Stimulated activated naive B cell treated with anti-CD40 and anti-IgM and Interleukin-4, amounts not matched to agents 10 μg/mL and 1 μg/mL and 100 μg/mL, for 72 hours (primary cell): ENCODE measurements at regions not wholly inside any gene's neighbourhood (a gene's known extent, or its start where the extent isn't known, plus 50 kb on each side); places are given as distances from the start of the nearest gene placed in this dataset.

Experiments used
- ATAC-seq, 2 donors: fragments of 150-1000 bp; cut with Tn5 transposase; replicated peaks; 2 replicates each; pipeline ENCODE4 v1.10.0; 2021; ENCODE audit warnings: moderate library complexity in 1 of 2
- DNase-seq: peaks from one replicate; pipeline ENCODE4 v3.0.0; 2021
- H3K27ac Mint-ChIP-seq: one replicate; pipeline ENCODE4 v1.8.0; 2022; ENCODE audit warnings: mild to moderate bottlenecking, mixed read lengths
- H3K27me3 Mint-ChIP-seq, 2 donors: one replicate each; pipeline ENCODE4 v1.8.0; 2022; ENCODE audit warnings: mixed read lengths in 2 of 2
- H3K36me3 Mint-ChIP-seq, 2 donors: one replicate each; pipeline ENCODE4 v1.8.0; 2022; ENCODE audit warnings: mixed read lengths in 2 of 2, mild to moderate bottlenecking in 1 of 2
- H3K4me1 Mint-ChIP-seq, 2 donors: one replicate each; pipeline ENCODE4 v1.8.0; 2022; ENCODE audit warnings: mixed read lengths in 2 of 2, mild to moderate bottlenecking in 1 of 2
- H3K4me3 Mint-ChIP-seq, 2 donors: one replicate each; pipeline ENCODE4 v1.8.0; 2022; ENCODE audit warnings: mild to moderate bottlenecking in 2 of 2, mixed read lengths in 2 of 2, moderate library complexity in 1 of 2
- H3K9me3 Mint-ChIP-seq, 2 donors: one replicate each; pipeline ENCODE4 v1.8.0; 2022; ENCODE audit warnings: mixed read lengths in 2 of 2, mild to moderate bottlenecking in 1 of 2

DNA sequence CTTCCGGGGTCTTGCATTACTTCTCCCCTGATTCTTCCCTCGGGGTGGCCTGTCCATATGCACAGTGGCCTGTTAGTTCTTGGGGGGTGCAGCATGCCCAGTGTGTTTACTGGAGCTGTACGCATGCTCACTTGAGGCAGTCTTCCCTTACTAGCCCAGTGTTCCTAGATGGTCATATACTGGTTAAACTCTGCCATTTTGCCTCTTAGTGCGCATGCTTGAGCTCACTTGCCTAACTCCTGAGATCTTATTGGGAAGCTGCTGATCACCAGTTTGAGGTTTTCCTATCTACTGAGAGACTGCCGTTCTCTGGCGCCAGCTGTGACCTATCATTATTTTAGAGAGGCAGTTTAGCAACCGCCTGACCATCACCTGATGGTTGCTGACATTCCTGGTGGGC, 571.2 kb downstream of the ADCYAP1 start:
- ATAC-seq (no peak), DNase-seq (no peak)
- H3K27me3 Mint-ChIP-seq: no peaks in the 10 kb centered on the region
- no peaks in the 10 kb centered on the region for H3K36me3 Mint-ChIP-seq
- no peaks in the 10 kb centered on the region for H3K4me1 Mint-ChIP-seq
- no peaks in the 10 kb centered on the region for H3K9me3 Mint-ChIP-seq
- H3K27ac Mint-ChIP-seq: no peak overlapping the region
- H3K4me3 Mint-ChIP-seq: no peak overlapping the region

DNA sequence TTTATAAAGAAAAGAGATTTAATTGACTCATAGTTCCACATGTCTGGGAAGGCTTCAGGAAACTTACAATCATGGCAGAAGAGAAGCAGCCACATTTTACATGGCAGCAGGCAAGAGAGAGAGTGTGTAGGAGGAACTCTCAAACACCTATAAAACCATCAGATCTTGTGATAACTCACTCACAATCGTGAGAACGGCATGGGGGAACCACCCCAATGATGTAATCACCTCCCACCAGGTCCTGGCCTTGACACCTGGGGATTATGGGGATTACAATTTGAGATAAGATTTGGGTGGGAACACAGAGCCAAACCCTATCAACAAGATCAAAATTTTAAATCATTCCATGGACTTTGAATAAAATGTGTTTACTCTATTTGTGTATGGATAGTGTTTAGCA, 575.6 kb downstream of the ADCYAP1 start:
- Mint-ChIP-seq H3K4me1 (no peaks in the 10 kb centered on the region), H3K36me3 (no peaks in the 10 kb centered on the region), H3K4me3 (no peak overlapping the region), H3K9me3 (no peaks in the 10 kb centered on the region), H3K27ac (no peak overlapping the region), H3K27me3 (no peaks in the 10 kb centered on the region)
- DNase-seq (no peak), ATAC-seq (no peak)

DNA sequence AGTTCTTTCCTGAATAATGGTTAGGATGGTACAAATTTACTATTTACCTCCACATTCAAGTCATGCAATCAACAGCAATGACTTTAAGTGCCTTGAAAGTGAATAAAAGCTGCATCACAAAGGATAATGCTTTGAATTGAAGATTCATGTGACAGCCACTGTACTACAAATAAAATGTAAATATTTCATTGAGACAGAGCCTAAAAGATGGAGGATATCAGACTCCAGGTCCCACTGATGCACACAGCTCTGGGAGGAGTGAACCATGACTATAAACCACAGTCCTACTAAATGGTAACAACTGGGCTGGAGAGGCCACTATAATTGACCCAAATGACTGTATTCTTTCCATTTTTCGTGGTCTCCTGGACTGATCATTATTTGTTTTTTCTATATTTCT, 576.9 kb downstream of the ADCYAP1 start:
- ATAC-seq (no peak), DNase-seq (no peak)
- Mint-ChIP-seq H3K9me3 (no peaks in the 10 kb centered on the region), H3K27ac (no peak overlapping the region), H3K4me1 (no peaks in the 10 kb centered on the region), H3K27me3 (no peaks in the 10 kb centered on the region), H3K4me3 (no peak overlapping the region), H3K36me3 (no peaks in the 10 kb centered on the region)

DNA sequence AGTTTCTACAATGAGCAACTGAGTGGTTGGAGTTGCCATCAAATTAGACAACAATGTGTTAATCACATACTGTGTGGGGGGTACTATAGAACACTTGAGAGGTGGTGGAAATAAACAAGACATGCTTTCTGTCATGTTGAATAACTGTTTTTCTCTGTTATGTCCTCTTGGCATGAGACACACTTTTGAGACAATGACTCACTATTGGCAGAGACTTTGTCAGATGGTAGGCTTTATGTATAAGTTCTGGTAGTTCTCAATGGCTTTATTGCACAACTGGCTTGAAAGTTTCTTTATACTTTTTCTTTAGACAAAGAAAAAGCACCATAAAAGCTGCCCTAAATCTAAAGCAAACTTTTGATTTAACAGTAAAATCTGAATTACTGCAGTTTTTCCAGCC, 578.7 kb downstream of the ADCYAP1 start:
- Mint-ChIP-seq H3K36me3 (no peaks in the 10 kb centered on the region), H3K4me1 (no peaks in the 10 kb centered on the region), H3K9me3 (no peaks in the 10 kb centered on the region), H3K27ac (no peak overlapping the region), H3K4me3 (no peak overlapping the region), H3K27me3 (no peaks in the 10 kb centered on the region)
- ATAC-seq (no peak), DNase-seq (no peak)

DNA sequence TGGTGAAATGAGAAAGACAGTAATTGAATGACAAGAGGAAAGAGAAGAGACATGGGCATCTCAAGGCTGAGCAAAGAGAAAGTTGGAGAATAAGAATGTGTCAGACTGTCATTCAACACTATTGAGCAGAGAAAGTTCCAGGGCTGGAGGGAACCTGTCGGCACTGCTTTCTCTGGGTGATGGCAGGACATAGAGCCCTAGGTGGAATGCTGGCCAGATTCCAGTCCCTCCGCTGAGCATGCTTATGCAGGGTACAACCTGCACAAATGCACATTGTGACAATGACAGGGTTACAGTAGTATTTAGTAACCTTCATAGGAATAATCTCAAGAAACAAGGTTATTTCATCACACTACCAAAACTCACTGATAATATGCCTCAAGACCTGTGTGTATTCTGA, 582.8 kb downstream of the ADCYAP1 start:
- Mint-ChIP-seq H3K4me1 (no peaks in the 10 kb centered on the region), H3K36me3 (no peaks in the 10 kb centered on the region), H3K27me3 (no peaks in the 10 kb centered on the region), H3K4me3 (no peak overlapping the region), H3K9me3 (peaks cover 0 to 11% of the 10 kb centered on the region in 2 donors), H3K27ac (no peak overlapping the region)
- no peak for ATAC-seq
- no peak for DNase-seq

DNA sequence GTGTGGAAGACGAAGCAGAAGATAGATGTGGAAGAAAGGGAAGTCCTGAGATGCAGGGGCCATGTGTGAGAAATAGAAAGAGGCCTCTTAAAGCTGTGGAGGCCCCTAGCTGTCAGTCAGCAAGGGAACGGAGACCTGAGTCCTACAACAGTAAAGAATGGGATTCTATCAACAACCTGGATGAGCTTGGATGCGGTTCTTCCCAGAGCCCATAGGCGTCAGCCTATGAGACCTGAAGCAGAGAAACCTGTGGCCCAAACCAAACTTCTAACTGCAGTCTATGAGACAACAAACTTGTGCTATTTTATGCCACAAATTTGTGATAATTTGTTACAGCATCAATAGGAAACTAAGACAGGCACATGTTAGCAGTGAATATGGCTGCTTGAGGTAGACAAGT, 583.7 kb downstream of the ADCYAP1 start:
- DNase-seq: no peak
- no peak overlapping the region for H3K4me3 Mint-ChIP-seq
- H3K27ac Mint-ChIP-seq: no peak overlapping the region
- no peaks in the 10 kb centered on the region for H3K27me3 Mint-ChIP-seq
- H3K9me3 Mint-ChIP-seq: peaks cover 0 to 14% of the 10 kb centered on the region in 2 donors
- ATAC-seq: no peak
- no peaks in the 10 kb centered on the region for H3K36me3 Mint-ChIP-seq
- H3K4me1 Mint-ChIP-seq: no peaks in the 10 kb centered on the region

DNA sequence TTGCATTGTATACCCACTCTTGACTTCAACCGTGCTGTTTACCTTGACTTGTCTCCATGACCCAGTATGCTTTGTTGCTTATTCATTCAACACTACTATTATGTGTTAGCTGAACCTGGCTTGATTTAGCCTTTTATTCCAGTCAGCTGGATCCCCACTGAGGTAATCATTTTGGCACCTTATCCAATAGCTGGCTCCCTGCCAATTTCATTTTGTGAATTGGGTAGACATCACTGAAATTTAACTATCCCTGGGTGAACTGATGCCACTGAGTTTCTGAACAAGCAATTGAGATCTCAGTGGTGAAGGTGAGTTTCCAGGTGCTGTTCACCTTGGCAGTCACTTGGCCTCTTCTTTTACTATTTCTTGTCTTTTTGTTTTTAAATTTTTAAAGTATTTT, 584.3 kb downstream of the ADCYAP1 start:
- peaks cover 0 to 14% of the 10 kb centered on the region in 2 donors for H3K9me3 Mint-ChIP-seq
- H3K4me3 Mint-ChIP-seq: no peak overlapping the region
- no peaks in the 10 kb centered on the region for H3K27me3 Mint-ChIP-seq
- H3K27ac Mint-ChIP-seq: no peak overlapping the region
- ATAC-seq: no peak
- no peaks in the 10 kb centered on the region for H3K36me3 Mint-ChIP-seq
- no peak for DNase-seq
- H3K4me1 Mint-ChIP-seq: no peaks in the 10 kb centered on the region

DNA sequence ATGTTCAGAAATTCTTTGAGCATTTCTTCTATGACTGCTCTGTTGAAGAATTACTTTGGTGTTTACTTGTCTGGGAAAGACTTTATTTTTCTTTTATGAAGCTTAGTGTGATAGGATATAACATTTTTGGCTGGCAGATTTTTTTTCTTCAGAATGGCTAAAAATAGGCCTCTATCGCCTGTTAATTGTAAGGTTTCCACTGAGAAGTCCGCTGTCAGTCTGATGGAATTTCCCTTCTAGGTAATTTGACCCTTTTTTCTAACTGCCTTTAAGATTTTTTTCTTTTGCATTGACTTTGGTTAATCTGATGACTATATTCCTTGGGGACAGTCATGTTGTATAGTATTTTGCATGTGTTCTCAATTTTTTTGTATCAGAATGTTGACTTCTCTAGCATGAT, 590.7 kb downstream of the ADCYAP1 start:
- DNase-seq (no peak), ATAC-seq (no peak)
- Mint-ChIP-seq H3K27me3 (no peaks in the 10 kb centered on the region), H3K36me3 (peaks cover 0 to 4% of the 10 kb centered on the region in 2 donors), H3K27ac (no peak overlapping the region), H3K4me1 (no peaks in the 10 kb centered on the region), H3K9me3 (peaks cover 5 to 32% of the 10 kb centered on the region in 2 donors), H3K4me3 (no peak overlapping the region)

DNA sequence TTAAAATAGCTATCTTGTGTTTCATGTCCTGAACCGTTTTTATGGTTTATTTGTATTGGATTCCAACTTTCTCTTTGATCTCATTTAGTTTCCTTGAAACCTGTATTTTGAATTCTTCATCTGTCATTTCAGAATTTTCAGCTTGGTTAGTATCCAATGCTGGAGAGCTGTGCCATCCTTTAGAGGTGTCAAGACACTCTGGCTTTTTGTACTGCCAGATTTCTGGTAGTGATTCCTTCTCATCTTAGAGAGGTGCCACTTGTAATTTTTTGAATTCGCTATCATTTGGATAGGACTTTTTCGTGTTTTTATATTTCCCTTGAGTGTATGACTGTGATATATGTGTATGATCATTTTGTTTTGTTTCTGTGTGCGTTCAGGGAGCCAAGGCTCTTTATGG, 591.4 kb downstream of the ADCYAP1 start:
- no peaks in the 10 kb centered on the region for H3K27me3 Mint-ChIP-seq
- H3K9me3 Mint-ChIP-seq: peaks cover 5 to 30% of the 10 kb centered on the region in 2 donors
- ATAC-seq (no peak), DNase-seq (no peak)
- no peaks in the 10 kb centered on the region for H3K4me1 Mint-ChIP-seq
- no peak overlapping the region for H3K4me3 Mint-ChIP-seq
- H3K36me3 Mint-ChIP-seq: peaks cover 0 to 4% of the 10 kb centered on the region in 2 donors
- H3K27ac Mint-ChIP-seq: no peak overlapping the region

DNA sequence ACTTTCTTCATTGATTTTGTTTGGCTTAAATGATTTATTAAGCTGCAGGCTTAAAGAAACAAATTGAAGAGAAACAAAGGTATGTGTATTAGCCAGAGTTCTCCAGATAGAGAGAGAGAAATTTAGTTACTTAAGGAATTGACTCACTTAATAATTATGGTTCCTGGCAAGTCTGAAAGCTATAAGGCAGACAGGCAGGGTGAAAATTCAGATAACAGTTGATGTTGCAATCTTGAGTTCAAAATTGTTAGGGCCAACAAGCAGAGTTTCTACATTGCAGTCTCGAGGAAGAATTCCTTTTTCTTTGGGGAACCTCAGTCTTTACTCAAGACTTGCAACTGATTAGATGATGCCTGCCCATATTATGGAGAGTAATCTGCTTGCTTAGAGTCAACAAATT, 593.5 kb downstream of the ADCYAP1 start:
- no peaks in the 10 kb centered on the region for H3K27me3 Mint-ChIP-seq
- no peaks in the 10 kb centered on the region for H3K4me1 Mint-ChIP-seq
- ATAC-seq: no peak
- peaks cover 5 to 20% of the 10 kb centered on the region in 2 donors for H3K9me3 Mint-ChIP-seq
- H3K27ac Mint-ChIP-seq: no peak overlapping the region
- no peak overlapping the region for H3K4me3 Mint-ChIP-seq
- DNase-seq: no peak
- H3K36me3 Mint-ChIP-seq: peaks cover 0 to 4% of the 10 kb centered on the region in 2 donors

DNA sequence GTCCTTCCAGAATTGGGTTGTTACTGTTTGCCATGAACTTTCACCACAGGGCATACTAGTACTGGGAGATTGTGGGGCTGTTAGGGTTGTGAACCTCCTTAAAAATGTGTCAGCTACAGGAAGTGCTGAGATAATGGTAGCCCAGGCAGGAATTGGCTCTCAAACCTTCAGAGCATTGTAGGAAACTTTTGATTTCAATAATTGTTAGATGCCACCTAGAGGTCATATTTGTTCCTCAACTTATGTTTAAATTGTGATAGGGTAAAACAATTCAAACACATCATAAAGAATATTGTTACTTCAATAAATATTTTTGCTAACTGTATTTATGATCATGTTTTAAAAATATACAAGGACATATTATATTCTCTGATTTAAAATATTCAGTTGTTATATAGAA, 594.6 kb downstream of the ADCYAP1 start:
- Mint-ChIP-seq H3K27me3 (no peaks in the 10 kb centered on the region), H3K4me3 (no peak overlapping the region), H3K36me3 (peaks cover 0 to 4% of the 10 kb centered on the region in 2 donors), H3K27ac (no peak overlapping the region), H3K9me3 (peaks cover 5 to 17% of the 10 kb centered on the region in 2 donors), H3K4me1 (no peaks in the 10 kb centered on the region)
- ATAC-seq (no peak), DNase-seq (no peak)

DNA sequence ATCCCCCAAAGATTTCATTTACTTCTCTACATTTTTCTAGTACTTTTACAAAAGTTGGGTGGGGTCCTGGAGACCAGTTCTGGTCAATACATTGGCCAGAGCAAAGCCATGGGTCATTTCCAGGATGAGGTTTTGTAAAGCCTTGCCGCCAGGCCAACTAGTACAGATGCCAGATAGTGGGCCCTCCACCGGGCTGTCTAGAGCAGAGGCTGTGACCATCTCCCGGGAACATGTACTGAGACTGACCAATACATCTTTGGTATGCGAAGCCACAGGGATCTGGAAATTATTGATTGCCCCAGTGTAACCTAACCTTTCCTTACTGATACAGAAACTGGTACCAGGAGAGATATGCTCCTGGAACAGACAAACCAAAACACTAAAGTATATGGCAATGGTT, 599.2 kb downstream of the ADCYAP1 start:
- Mint-ChIP-seq H3K4me3 (no peak overlapping the region), H3K4me1 (no peaks in the 10 kb centered on the region), H3K9me3 (no peaks in the 10 kb centered on the region), H3K36me3 (no peaks in the 10 kb centered on the region), H3K27ac (no peak overlapping the region), H3K27me3 (no peaks in the 10 kb centered on the region)
- no peak for ATAC-seq
- DNase-seq: no peak

DNA sequence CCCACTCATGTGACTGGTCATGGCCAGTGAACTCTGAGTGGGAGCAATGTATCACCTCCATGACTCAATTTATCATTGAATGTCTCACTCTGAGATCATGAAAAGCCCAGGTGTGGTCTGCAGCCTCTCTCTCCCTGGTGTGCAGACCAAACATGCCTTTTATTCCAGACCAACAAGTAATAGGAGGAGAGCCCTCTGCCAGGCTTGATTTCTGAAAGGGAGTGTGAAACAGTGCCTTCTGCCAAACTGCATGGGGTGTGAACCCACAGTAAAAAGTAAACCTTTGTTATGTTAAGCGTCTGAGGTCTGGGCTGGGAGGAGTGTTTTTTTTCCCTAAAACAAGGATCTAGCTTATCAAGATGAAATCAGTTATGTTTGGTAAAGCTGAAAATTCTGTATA, 601.2 kb downstream of the ADCYAP1 start:
- Mint-ChIP-seq H3K9me3 (no peaks in the 10 kb centered on the region), H3K4me1 (no peaks in the 10 kb centered on the region), H3K4me3 (no peak overlapping the region), H3K27me3 (no peaks in the 10 kb centered on the region), H3K27ac (no peak overlapping the region), H3K36me3 (no peaks in the 10 kb centered on the region)
- ATAC-seq (no peak), DNase-seq (no peak)

DNA sequence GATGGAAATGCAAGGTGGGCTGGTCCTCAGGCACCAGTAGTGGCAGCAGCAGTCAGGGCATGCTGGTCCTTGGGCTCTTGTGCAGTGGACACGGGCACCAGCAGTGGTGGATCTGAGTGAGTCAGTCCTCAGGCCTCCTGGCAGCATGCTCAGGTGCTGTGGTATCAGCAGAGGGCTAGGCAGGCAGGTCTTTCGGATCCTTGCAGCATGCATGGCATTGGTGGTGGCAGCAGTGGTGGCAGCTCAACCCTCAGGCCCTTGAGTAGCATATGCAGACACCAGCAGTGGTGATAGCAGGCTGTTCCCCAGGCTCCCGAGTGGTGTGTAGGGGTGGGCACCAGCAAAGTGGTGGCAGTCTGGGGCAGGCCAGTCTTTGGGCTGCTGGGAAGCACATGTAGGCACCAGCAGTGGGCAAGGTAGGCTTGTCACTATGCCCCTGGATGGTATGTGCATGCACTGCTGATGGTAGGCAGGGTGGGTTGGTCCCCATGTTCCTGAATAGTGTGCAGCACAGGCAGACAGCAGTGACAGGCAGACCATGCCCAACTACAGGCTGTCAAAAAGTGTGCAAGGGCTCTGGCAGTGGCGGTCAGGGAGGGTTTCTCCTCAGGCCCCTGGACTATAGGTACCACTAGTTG, 606.0 kb downstream of the ADCYAP1 start:
- no peak for ATAC-seq
- Mint-ChIP-seq H3K4me3 (no peak overlapping the region), H3K27ac (no peak overlapping the region)

DNA sequence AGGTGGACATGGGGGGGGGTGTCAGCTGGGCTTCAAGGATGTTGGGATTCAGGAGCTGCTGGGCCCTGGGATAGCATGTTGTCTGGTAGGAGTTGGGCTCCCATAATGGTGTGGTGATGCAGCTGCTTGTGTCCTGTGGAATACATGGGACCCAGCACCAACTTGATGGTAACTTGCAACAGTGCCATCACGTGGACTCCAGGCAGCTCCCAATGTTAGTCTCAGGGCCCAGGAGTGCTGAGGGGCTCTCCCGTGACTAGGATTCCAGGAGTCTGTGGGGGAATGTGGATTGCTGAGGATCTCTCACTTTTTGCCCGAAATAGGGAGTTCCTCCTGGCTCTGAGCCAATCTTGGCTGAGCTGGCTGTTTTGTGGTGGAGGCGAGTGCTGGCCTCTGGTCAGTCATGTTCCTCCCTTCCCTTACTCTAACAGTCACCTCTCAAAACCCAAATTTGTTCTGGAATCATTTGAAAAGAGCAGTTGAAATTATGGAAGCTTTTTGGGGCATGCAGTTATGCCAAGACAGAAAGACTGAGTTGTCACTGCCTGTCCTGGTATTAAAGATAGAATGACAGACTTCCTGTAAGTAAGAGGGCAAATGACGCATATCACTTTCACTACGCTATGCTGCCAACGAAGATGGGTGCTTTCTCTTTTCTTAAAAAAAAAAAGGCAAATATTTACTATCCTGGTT, 607.1 kb downstream of the ADCYAP1 start:
- Mint-ChIP-seq H3K36me3 (no peaks in the 10 kb centered on the region), H3K9me3 (peaks cover 3 to 5% of the 10 kb centered on the region in 2 donors), H3K4me1 (no peaks in the 10 kb centered on the region), H3K27me3 (no peaks in the 10 kb centered on the region), H3K4me3 (no peak overlapping the region), H3K27ac (no peak overlapping the region)
- ATAC-seq: no peak
- no peak for DNase-seq

More for the DNA sequence above, 606.0 kb downstream of the ADCYAP1 start:
- Mint-ChIP-seq H3K36me3 (no peaks in the 10 kb centered on the region), H3K9me3 (peaks cover 3 to 5% of the 10 kb centered on the region in 2 donors), H3K27me3 (no peaks in the 10 kb centered on the region), H3K4me1 (no peaks in the 10 kb centered on the region)
- no peak for DNase-seq
